Stimulated activated CD8-positive, alpha-beta memory T cell treated with anti-CD3 and anti-CD28 coated beads, Interleukin-4, amount 100 ng/mL, for 4 hours (primary cell): ENCODE measurements at regions not wholly inside any gene's neighbourhood (a gene's known extent, or its start where the extent isn't known, plus 50 kb on each side); places are given as distances from the start of the nearest gene placed in this dataset.
"Not testable (repeated sequence)": the region's sequence is repeated elsewhere in the genome, so short reads cannot be mapped to it uniquely, and the experiment has no call there.

ENCODE experiments used
- DNase-seq, 2 donors: peaks; one replicate each; pipeline ENCODE4 v3.0.0-alpha.2; 2020; ENCODE audit warnings: low read depth in 2 of 2, low spot score in 1 of 2

DNA sequence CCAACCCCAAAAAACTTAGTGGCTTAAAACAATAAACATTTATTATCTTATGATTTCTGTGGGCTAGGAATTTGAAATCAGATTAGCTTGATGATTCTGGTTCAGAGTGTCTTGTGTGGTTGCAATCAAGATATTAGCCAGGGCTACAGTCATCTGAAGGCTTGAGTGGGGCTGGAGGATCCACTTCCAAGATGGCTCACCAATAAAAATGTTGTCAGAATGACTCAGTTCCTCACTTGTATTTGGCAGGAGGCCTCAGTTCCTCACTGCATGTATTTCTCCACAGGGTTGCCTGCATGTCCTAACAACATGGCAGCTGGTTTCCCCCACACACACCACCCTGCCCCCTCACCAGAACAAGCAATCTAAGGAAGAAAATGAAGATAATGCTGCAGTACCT lies 98.2 kb upstream of the NIPBL start:
- DNase-seq, result no peak

DNA sequence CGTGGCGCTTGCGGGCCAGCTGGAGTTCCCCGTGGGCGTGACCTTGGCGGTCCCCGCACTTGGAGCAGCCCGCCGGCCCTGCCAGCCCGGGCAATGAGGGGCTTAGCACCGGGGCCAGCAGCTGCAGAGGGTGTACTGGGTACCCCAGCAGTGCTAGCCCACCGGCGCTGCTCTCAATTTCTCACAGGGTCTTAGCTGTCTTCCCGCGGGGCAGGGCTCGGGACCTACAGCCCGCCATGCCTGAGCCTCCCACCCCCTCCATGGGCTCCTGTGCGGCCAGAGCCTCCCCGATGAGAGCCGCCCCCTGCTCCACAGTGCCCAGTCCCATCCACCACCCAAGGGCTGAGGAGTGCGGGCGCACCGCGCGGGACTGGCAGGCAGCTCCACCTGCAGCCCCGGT lies 94.0 kb upstream of the NIPBL start:
- DNase-seq, result not testable (repeated sequence)

DNA sequence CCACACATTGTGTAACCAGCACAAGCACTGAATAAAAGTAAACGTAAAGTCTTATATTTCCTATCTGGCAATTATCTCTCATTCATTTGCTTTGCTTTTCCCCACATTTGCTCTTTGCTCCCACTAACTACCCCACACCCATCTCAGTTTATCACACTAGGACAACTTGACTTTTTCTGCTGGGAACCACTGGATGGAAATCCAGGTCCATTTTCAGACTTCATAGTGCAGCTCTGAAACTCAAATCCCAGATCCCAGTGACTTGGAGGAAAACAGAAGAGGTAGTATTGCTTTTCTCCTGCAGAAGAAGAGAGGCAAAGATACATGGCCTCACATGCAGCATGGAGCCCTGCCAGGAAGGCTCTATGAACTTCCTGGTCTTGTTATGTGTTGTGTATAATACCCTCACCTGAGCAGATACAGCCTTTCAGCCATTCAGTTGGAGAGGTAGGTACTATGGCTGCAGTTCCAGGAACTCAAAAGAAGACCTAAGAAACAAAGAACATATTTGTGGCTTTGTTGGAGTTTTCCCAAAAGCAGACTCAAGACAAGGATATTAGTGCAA lies 90.0 kb upstream of the NIPBL start:
- no peak for DNase-seq

DNA sequence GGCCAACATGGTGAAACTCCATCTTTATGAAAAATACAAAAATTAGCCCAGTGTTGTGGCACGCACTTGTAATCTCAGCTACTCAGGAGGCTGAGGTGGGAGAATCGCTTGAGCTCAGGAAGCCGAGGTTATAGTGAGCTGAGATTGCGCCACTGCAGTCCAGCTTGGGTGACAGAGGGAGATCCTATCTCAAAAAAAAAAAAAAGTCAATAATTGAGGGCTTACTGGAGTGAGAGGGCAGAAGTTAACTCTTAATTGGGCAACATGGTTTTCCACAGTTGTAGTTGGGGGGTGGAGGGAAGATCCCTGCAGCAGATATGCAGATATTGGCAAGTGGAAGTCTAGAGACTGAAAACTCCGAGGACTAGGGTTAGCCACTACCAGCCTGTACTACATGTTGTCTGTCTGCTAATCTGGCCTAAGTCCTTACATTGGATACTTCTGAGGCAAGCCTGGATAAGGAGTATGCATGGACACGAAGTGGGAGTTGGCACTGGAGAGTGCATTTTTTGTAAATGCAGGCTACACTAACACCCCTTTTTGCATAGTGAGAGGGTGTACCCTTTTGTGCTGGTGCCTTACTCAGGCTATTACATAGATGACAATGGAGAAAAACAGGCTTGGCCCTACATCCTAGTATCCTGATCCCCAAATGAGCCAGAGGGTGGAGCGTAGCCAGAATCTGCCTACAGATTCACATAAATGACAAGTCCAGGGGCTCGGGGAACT lies 89.0 kb upstream of the NIPBL start:
- no peak for DNase-seq

DNA sequence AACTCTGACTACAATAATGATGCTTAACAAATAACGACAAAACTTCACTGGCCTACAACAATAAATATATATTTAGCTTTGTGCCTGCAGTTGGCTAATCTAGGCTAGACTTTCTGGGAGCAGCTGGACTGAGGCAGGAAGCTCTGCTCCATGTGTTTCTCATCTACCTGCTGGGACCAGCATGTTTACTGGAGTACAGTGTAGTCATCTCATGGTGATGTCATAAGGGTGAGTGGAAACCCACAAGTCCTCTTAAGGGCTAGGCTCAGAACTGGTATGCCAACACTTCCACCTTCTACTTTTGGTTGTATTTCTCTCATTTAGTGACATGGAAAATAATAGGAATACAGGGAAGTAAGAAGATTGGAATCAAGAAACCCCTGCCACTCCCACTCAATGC lies 85.7 kb upstream of the NIPBL start:
- no peak for DNase-seq

DNA sequence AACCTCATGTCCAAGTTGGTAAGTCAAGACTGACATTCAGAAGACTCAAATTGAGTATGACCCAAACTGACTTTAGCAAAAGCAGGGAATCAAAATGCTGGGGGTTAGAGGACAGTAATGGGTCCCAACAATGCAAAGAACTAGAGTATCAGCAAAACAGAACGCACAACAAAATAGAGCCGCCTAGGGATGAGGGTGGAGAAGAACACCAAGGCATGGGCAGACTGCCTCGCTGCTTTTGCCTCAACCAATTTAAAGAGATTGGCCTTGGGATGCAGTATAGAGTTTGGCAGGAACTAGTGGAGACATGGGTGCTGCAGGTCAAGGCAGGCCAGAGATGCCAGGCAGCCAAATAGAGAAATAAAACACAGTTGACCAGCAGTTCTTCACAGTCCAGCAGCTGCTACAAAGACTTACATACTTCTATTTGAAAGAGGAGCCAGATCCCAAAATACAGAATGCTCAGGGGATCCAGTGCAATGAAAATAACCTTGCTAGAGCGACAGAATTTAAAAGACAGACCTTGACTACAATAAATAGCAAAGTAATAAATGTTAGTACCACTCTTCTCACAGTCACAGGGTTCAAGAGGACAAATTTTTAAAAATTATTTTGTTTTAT lies 83.9 kb upstream of the NIPBL start:
- no peak for DNase-seq

DNA sequence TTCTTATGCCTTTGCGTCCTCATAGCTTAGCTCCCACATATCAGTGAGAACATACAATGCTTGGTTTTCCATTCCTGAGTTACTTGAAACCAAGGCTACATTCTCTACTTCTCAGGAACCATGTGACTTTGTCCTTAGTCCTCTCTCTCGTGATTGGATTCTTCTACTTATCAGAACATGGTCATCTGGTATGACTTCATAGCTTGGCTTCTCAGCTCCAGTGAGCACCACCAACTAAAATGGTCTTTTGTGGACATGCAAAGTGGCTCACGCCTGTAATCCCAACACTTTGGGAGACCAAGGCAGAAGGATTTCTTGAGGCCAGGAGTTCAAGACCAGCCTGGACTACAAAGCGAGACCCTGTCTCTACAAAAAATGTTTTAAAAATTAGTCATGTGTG lies 81.2 kb upstream of the NIPBL start:
- no peak for DNase-seq

DNA sequence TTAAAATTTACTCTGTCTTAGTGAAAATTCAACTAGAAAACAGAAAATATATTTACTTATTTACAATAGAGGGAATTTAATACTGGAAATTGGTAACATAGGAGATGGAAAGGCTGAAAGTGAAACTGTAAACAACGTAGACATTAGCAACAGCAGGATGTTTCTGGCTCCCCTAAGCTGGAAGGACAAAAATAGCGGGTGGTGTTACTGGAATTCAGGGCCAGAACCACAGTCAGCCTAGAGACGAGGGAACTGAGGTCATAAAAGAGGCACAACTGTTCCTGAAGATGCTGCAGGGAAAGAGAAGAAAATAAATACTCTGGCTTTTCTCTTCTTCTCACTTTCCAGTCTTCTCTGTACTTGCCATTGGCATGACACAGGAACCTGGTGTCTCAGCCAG lies 80.4 kb upstream of the NIPBL start:
- no peak for DNase-seq

DNA sequence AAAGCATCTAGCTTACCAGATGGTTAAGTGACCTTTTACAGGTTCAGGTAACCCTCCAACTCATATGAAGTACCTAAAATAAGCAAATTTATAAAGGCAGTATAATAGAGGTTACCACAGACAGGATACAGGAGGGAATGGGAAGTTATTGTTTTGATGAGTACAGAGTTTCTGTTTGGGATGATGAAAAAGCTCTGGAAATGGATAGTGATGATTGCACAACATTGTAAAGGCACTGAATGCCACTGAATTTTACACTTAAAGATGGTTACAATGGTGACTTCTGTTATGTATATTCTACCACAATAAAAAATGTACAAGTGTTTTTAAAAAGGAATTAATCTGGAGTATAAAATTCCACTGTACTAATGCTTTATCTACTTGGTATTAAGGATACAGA lies 75.0 kb upstream of the NIPBL start:
- no peak for DNase-seq

DNA sequence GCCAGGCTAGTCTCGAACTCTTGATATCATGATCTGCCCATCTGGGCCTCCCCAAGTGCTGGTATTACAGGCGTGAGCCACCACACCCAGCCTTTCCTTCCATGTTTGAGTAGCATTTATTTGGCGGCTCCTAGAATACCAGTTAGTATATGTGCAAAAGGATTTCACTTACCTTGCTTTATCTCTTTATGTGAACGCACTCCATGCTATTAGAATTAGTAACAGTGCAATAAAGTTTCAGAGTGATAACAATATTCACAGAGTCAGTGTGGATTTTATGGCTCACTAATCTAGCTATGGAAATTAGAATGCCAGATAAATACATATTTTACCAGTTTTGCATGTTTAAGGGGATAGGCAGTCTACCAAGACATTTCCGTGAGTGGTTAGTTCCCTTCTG lies 74.4 kb upstream of the NIPBL start:
- DNase-seq, result no peak

DNA sequence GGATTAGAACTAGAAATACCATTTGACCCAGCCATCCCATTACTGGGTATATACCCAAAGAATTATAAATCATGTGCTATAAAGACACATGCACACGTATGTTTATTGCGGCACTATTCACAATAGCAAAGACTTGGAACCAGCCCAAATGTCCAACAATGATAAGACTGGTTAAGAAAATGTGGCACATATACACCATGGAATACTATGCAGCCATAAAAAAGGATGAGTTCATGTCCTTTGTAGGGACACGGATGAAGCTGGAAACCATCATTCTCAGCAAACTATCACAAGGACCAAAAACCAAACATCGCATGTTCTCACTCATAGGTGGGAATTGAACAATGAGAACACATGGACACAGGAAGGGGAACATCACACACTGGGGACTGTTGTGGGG lies 63.3 kb upstream of the NIPBL start:
- DNase-seq, result not testable (repeated sequence)

DNA sequence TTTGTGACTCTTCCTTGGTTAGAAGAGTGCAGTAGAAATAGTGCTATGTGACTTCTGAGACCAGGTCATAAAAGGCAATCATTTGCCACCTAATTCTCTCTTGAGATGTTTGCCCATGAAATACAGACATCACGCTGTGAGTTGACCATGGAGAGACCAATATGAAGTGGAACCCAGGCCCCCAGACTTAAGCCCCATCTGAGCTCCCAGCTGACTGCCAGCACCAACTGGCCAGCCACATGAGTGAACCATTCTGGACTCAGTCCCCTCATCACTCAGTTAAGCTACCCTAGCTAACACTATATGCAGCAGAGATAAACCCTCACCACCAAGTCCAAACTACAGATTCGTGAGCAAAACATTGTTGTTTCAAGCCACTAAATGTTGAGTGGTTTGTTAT lies 60.7 kb upstream of the NIPBL start:
- no peak for DNase-seq

DNA sequence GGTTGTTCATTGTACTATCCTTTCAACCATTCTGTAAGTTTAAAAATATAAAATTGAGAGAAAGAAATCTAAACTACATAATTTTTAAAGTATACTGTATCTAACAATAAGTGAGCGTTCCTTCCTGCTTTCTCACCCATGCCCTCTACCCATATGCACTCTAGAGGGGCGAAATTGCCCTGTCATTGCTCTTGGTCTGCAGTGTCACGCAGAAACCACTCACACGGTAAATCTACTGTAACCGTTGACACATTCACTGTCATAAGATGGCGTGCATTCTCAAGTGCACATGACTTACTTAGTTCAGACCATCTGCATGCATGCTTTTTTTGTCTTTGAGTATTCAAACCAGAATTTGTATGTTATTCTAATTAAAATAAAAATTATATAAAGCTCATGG lies 55.7 kb upstream of the NIPBL start:
- DNase-seq, result no peak

DNA sequence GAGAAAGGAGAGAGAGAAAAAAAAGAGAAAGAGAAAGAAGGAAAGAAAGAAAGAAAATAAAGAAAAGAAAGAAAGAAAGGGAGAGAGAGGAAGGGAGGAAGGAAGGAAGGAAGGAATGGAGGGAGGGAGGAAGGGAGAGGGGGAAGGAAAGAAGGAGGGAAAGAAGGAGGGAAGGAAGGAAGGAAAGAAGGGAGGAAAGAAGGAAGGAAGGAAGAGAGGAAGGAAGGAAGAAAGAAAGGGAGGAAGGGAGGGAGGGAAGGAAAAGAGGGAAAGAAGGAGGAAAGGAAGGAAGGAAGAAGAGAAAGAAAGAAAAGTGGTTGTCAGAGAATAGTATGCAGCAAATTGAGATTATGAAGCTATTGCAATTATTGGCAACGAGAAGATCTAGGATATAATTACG lies 49.9 kb upstream of the NIPBL start:
- no peak for DNase-seq
